MM.1S (cell line): ENCODE measurements at regions not wholly inside any gene's neighbourhood (a gene's known extent, or its start where the extent isn't known, plus 50 kb on each side); places are given as distances from the start of the nearest gene placed in this dataset.

Source experiments
- CTCF ChIP-seq: fragments of 300-600 bp; sonication (generic); IDR thresholded peaks from 2 replicates; pipeline ENCODE4 v1.5.1; 2016; ENCODE audit warnings: antibody characterized with exemption, low read length, mixed read lengths
- EZH2 ChIP-seq: fragments of 300-600 bp; sonication (generic); optimal IDR thresholded peaks from 2 replicates; pipeline ENCODE3; 2017; ENCODE audit warnings: low read depth, mild to moderate bottlenecking, antibody characterized with exemption, low read length, mixed read lengths

GRCh38 chr13:39876258-39876657, 220.8 kb downstream of the COG6 start:
- no peak for TF ChIP-seq CTCF
- no peak for TF ChIP-seq EZH2
